ENCODE measurements at regions not wholly inside any gene's neighbourhood (a gene's known extent, or its start where the extent isn't known, plus 50 kb on each side); places are given as distances from the start of the nearest gene placed in this dataset.
A peak's percentile ranks its signal among the peaks of the same experiment; 100 is the strongest.

- ChIA-PET POLR2A (ENCODE audit: low non-redundant PET) (no interaction called here), CTCF (interaction anchor here (0.7 kb wide), 1 partner anchor 51 kb away, joined by 11 read pairs; no protein-coding TSS in a partner anchor)
- intact Hi-C loops (cut with micrococcal nuclease; ENCODE audit: unreplicated experiment), result no loop called here
These were observed 131.5 kb upstream of the DLX2 start for GRCh38 chr2:172233987-172234715.

GRCh38 chr2:172234716-172235691 lies 132.3 kb upstream of the DLX2 start:
- peak overlapping the region; percentile 46 for H3K4me3 ChIP-seq (ENCODE audit: low read depth, low read length, poor library complexity, severe bottlenecking)
- no peaks in the 10 kb centered on the region for H3K4me1 ChIP-seq (ENCODE audit: insufficient read depth, low read length, poor library complexity, severe bottlenecking)
- ChIA-PET CTCF (interaction anchor here (0.6 to 0.7 kb wide), 2 partner anchors 204 to 664 kb away, joined by 3 read pairs; no protein-coding TSS in a partner anchor), POLR2A (ENCODE audit: low non-redundant PET) (no interaction called here)
- H3K27ac ChIP-seq (ENCODE audit: low read depth, low read length, poor library complexity, severe bottlenecking), result no peak overlapping the region
- H3K27me3 ChIP-seq (replicated peaks; ENCODE audit: insufficient read depth, low read depth, low read length, poor library complexity), result peaks cover 37% of the 10 kb centered on the region
- TF ChIP-seq EZH2 (IDR thresholded peaks at IDR 0.05; ENCODE audit: borderline replicate concordance, low read depth, low read length, poor library complexity, severe bottlenecking) (peak; percentile 48), CTCF (conservative IDR thresholded peaks at IDR 0.05; ENCODE audit: low read depth, low read length) (peak; percentile 34; the same call in 1 of the 2 replicates)
- no TSS peak for BruUV-seq (replicated peaks)
- intact Hi-C loops (cut with micrococcal nuclease; ENCODE audit: unreplicated experiment), result no loop called here
- H3K36me3 ChIP-seq (ENCODE audit: insufficient read depth, low read length, poor library complexity, severe bottlenecking), result no peaks in the 10 kb centered on the region
- DNase-seq (ENCODE audit: low spot score), result no peak
- H3K9me3 ChIP-seq (ENCODE audit: low read depth, low read length, poor library complexity, severe bottlenecking), result no peaks in the 10 kb centered on the region

More at GRCh38 chr2:172233987-172234715, 131.5 kb upstream of the DLX2 start:
- H3K27me3 ChIP-seq (replicated peaks; ENCODE audit: insufficient read depth, low read depth, low read length, poor library complexity), result peaks cover 37% of the 10 kb centered on the region
- no TSS peak for BruUV-seq (replicated peaks)
- no peaks in the 10 kb centered on the region for H3K9me3 ChIP-seq (ENCODE audit: low read depth, low read length, poor library complexity, severe bottlenecking)
- H3K4me3 ChIP-seq (ENCODE audit: low read depth, low read length, poor library complexity, severe bottlenecking), result peak overlapping the region; percentile 46
- H3K27ac ChIP-seq (ENCODE audit: low read depth, low read length, poor library complexity, severe bottlenecking), result no peak overlapping the region
- no peaks in the 10 kb centered on the region for H3K36me3 ChIP-seq (ENCODE audit: insufficient read depth, low read length, poor library complexity, severe bottlenecking)
- TF ChIP-seq CTCF (conservative IDR thresholded peaks at IDR 0.05; ENCODE audit: low read depth, low read length) (no peak), EZH2 (IDR thresholded peaks at IDR 0.05; ENCODE audit: borderline replicate concordance, low read depth, low read length, poor library complexity, severe bottlenecking) (no peak)
- H3K4me1 ChIP-seq (ENCODE audit: insufficient read depth, low read length, poor library complexity, severe bottlenecking), result no peaks in the 10 kb centered on the region
- no peak for DNase-seq (ENCODE audit: low spot score)

DNA sequence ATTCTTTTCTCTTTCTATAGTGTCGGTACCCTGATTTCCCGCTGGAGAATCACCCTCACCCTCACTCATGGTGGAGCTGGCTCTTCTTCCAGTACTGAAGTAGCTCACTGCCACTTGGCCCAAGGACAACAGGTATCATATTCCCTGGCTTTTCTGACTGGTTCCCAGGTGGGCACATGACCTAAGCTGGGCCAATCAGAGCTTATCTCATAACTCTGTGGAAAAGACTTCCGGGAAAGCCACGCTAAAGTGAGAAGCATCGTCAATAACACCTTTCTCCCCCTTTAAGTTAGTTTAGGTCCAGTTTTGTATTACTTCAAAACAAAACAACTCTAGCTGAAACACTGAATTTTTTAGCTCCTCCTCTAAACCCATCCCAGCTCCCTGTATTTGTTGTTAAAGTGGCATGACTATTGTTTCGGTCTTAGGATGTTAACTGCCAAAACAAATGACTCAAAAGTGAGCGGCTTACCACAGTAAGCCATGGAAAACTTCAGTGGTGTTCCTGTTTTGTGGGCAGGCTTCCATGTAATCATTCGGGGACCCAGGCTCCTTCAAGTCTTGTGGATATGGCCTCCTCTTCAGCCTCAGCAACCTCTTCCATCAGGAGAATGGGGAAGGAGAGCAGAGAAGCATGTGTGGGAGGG lies 137.4 kb upstream of the DLX2 start:
- Histone ChIP-seq H3K4me1 (ENCODE audit: insufficient read depth, low read length, poor library complexity, severe bottlenecking) (no peaks in the 10 kb centered on the region), H3K27me3 (replicated peaks; ENCODE audit: insufficient read depth, low read depth, low read length, poor library complexity) (peaks cover 23% of the 10 kb centered on the region), H3K9me3 (ENCODE audit: low read depth, low read length, poor library complexity, severe bottlenecking) (no peaks in the 10 kb centered on the region), H3K36me3 (ENCODE audit: insufficient read depth, low read length, poor library complexity, severe bottlenecking) (no peaks in the 10 kb centered on the region), H3K4me3 (ENCODE audit: low read depth, low read length, poor library complexity, severe bottlenecking) (no peak overlapping the region), H3K27ac (ENCODE audit: low read depth, low read length, poor library complexity, severe bottlenecking) (no peak overlapping the region)
- DNase-seq (ENCODE audit: low spot score), result no peak
- POLR2A ChIA-PET (ENCODE audit: low non-redundant PET), result no interaction called here
- TF ChIP-seq EZH2 (IDR thresholded peaks at IDR 0.05; ENCODE audit: borderline replicate concordance, low read depth, low read length, poor library complexity, severe bottlenecking), result no peak
- no peak for TF ChIP-seq CTCF (conservative IDR thresholded peaks at IDR 0.05; ENCODE audit: low read depth, low read length)
- intact Hi-C loops (cut with micrococcal nuclease; ENCODE audit: unreplicated experiment), result no loop called here
- no TSS peak for BruUV-seq (replicated peaks)
- CTCF ChIA-PET, result no interaction called here
